GM23248 (cell line): ENCODE measurements at regions not wholly inside any gene's neighbourhood (a gene's known extent, or its start where the extent isn't known, plus 50 kb on each side); places are given as distances from the start of the nearest gene placed in this dataset.

Source experiments
- DNase-seq: peaks from one replicate; pipeline ENCODE4 v3.0.0-alpha.2; 2015
- H2AFZ ChIP-seq: fragments of 200-600 bp; sonication (generic); 2 replicates; pipeline ENCODE4 v1.6.1; 2016; ENCODE audit warnings: antibody characterized with exemption
- H3F3A ChIP-seq: fragments of 200-600 bp; sonication (generic); 2 replicates; pipeline ENCODE4 v1.6.1; 2016; ENCODE audit warnings: mild to moderate bottlenecking, antibody characterized with exemption, mixed run types; ENCODE audit not compliant: insufficient read depth
- H3K27ac ChIP-seq: fragments of 200-600 bp; sonication (generic); 2 replicates; pipeline ENCODE4 v1.5.1; 2016; ENCODE audit warnings: mild to moderate bottlenecking
- H3K27me3 ChIP-seq: fragments of 200-600 bp; sonication (generic); replicated peaks from 2 replicates; pipeline ENCODE4 v1.6.1; 2016; ENCODE audit warnings: mild to moderate bottlenecking; ENCODE audit not compliant: insufficient read depth
- H3K36me3 ChIP-seq: fragments of 200-600 bp; sonication (generic); 2 replicates; pipeline ENCODE4 v1.6.1; 2016; ENCODE audit warnings: low read depth, mild to moderate bottlenecking
- H3K4me1 ChIP-seq: fragments of 200-600 bp; sonication (generic); 2 replicates; pipeline ENCODE4 v1.6.1; 2016; ENCODE audit warnings: mild to moderate bottlenecking; ENCODE audit not compliant: insufficient read depth
- H3K4me2 ChIP-seq: fragments of 200-600 bp; sonication (generic); one replicate; pipeline ENCODE4 v1.6.1; 2016; ENCODE audit warnings: mild to moderate bottlenecking; ENCODE audit not compliant: unreplicated experiment
- H3K4me3 ChIP-seq: fragments of 200-600 bp; sonication (generic); 2 replicates; pipeline ENCODE4 v1.5.1; 2016; ENCODE audit warnings: mild to moderate bottlenecking
- H3K79me2 ChIP-seq: fragments of 200-600 bp; sonication (generic); 2 replicates; pipeline ENCODE4 v1.6.1; 2016; ENCODE audit warnings: mild to moderate bottlenecking; ENCODE audit not compliant: insufficient read depth
- H3K9ac ChIP-seq: fragments of 200-600 bp; sonication (generic); 2 replicates; pipeline ENCODE4 v1.6.1; 2016; ENCODE audit warnings: mild to moderate bottlenecking
- H3K9me2 ChIP-seq: fragments of 200-600 bp; sonication (generic); 2 replicates; pipeline ENCODE4 v1.6.1; 2016; ENCODE audit warnings: mixed run types, mild to moderate bottlenecking, moderate library complexity; ENCODE audit not compliant: insufficient read depth
- H3K9me3 ChIP-seq: fragments of 200-600 bp; sonication (generic); one replicate; pipeline ENCODE4 v1.6.1; 2017; ENCODE audit warnings: low read depth
- H4K20me1 ChIP-seq: fragments of 200-600 bp; sonication (generic); 2 replicates; pipeline ENCODE4 v1.6.0; 2016; ENCODE audit not compliant: insufficient read depth
- EZH2 ChIP-seq: fragments of 200-600 bp; sonication (generic); IDR thresholded peaks from 2 replicates; pipeline ENCODE4 v1.6.1; 2018; ENCODE audit warnings: antibody characterized with exemption, mild to moderate bottlenecking; ENCODE audit not compliant: insufficient read depth, poor library complexity, severe bottlenecking
- EZH2phosphoT487 ChIP-seq: fragments of 200-600 bp; sonication (generic); IDR thresholded peaks from 2 replicates; pipeline ENCODE4 v1.6.1; 2018; ENCODE audit warnings: antibody characterized with exemption, moderate library complexity, mild to moderate bottlenecking, low read depth; ENCODE audit not compliant: insufficient read depth
- WGBS, 2 experiments: methylation state at CpG; one replicate each; pipeline ENCODE4 v1.1.6; 2015 to 2017; ENCODE audit warnings: low lambda C conversion rate in 2 of 2, low coverage in 1 of 2; ENCODE audit errors: missing lambda C conversion rate in 2 of 2; 5-methylcytosine and 5-hydroxymethylcytosine counted together
- in situ Hi-C: fragments of 300-500 bp; cut with MboI; formaldehyde crosslinking; loops from 2 replicates; pipeline ENCODE4 v1.15.0; 2020

DNA sequence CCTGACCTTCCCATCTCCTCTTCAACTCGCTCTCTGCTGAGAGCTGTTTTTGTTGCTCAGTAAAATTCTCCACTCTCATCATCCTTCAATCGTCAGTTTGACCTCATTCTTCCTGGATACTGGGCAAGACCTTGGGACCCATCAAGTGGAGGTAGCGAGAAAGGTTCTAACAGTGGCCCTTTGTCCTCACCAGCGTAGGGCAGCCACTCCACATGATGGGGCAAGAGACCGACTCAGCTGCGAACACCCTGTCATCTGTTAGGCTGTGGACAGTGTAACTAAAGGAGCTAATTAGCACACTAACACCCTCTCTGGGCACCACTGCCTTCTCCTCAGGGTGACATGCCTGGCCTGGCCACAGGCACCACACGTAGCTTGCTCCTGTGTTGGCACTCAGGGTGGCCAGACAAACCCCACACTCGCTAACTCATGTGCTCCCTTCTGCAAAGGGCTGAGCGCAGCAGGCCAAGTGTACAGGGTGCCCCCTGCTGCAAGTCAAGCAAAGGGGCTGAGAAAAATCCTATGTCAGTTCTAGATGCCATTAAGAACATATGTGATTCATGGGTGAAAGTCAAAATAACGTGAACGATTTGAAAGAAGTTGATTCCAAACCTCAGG is 1216.0 kb downstream of the SLITRK5 start:
- Histone ChIP-seq H3F3A (no peaks in the 10 kb centered on the region), H3K36me3 (no peaks in the 10 kb centered on the region), H3K4me2 (no peak overlapping the region), H3K27ac (no peak overlapping the region), H4K20me1 (no peaks in the 10 kb centered on the region), H3K4me3 (no peak overlapping the region), H3K9me3 (no peaks in the 10 kb centered on the region), H3K9ac (no peak overlapping the region), H3K79me2 (no peaks in the 10 kb centered on the region), H3K9me2 (no peaks in the 10 kb centered on the region), H3K27me3 (no peaks in the 10 kb centered on the region), H3K4me1 (no peaks in the 10 kb centered on the region), H2AFZ (no peak overlapping the region)
- no peak for DNase-seq
- no peak for TF ChIP-seq EZH2
- TF ChIP-seq EZH2phosphoT487: no peak
- 38 to 40% methylated on average over 11 of the region's 11 CpGs for WGBS, 2 experiments
- in situ Hi-C loops: no loop called here

DNA sequence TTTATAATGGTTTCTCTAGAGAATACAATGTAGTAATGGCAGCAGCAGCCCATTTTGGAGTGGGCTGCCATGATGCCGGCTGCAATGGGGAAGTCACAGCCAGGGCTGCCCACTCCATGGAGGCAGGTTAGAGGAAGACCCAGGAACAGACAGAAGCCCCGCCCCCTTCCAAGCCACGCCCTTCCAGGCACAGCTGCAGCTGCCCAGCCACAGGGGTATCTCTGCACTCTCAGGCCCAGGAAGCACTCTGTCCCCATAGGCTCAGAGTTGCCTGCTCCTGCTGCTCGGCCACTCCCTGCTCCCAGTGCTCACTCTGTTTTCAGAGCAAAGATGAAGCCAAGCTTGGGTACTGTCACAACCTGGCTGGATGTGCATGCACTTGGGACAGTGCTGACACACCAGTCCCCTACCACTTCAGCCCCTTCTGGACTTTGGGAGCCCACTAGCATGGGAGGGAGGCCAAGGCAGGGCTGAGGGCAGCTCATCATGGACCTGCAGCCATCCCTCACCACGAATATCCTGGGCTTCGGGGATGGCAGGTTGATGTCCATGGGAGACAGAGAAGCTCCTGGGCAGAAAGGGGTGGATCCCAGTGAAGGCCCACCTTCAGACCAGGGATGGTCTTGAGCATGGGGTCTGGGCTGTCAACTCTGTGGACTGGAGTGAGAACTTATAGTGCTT is 1224.2 kb downstream of the SLITRK5 start:
- Histone ChIP-seq H3K9me3 (no peaks in the 10 kb centered on the region), H3K27ac (no peak overlapping the region), H3F3A (no peaks in the 10 kb centered on the region), H3K4me2 (no peak overlapping the region), H3K9me2 (no peaks in the 10 kb centered on the region), H2AFZ (no peak overlapping the region), H3K4me3 (no peak overlapping the region), H3K36me3 (no peaks in the 10 kb centered on the region), H3K4me1 (no peaks in the 10 kb centered on the region), H4K20me1 (no peaks in the 10 kb centered on the region), H3K79me2 (no peaks in the 10 kb centered on the region), H3K27me3 (no peaks in the 10 kb centered on the region), H3K9ac (no peak overlapping the region)
- no peak for DNase-seq
- TF ChIP-seq EZH2phosphoT487 (no peak), EZH2 (no peak)
- WGBS, 2 experiments: 33 to 40% methylated on average over 6 of the region's 6 CpGs
- in situ Hi-C loops: no loop called here

DNA sequence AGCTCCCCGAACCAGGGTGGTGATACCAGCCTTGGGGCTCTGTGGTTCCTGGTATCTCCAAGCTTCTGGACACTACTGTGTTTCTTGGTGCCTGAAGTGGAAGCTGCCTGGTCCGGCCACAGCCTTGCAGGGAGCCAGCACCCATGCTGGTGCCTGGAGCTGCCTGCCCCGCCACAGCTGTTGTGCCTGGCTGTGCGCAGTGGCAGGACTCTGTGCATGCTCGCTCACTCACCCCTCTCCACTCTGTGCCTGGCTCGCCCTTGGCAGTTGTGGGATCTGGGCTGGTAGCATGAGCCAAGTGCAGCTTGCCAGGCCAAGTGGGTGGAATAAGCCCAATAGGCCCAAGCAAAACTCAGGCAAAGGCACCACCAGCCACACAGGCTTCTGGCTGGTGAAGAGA is 1225.3 kb downstream of the SLITRK5 start:
- Histone ChIP-seq H4K20me1 (no peaks in the 10 kb centered on the region), H3K27ac (no peak overlapping the region), H3K4me2 (no peak overlapping the region), H3K9me3 (no peaks in the 10 kb centered on the region), H3K9ac (no peak overlapping the region), H3K4me3 (no peak overlapping the region), H3K27me3 (no peaks in the 10 kb centered on the region), H3K4me1 (no peaks in the 10 kb centered on the region), H2AFZ (no peak overlapping the region), H3K9me2 (no peaks in the 10 kb centered on the region; the same call in 1 of the 2 replicates), H3F3A (no peaks in the 10 kb centered on the region), H3K36me3 (no peaks in the 10 kb centered on the region; the same call in 1 of the 2 replicates), H3K79me2 (no peaks in the 10 kb centered on the region)
- 10 to 22% methylated on average over 6 of the region's 6 CpGs for WGBS, 2 experiments
- DNase-seq: no peak
- in situ Hi-C loops: no loop called here
- TF ChIP-seq EZH2phosphoT487 (no peak), EZH2 (no peak)

DNA sequence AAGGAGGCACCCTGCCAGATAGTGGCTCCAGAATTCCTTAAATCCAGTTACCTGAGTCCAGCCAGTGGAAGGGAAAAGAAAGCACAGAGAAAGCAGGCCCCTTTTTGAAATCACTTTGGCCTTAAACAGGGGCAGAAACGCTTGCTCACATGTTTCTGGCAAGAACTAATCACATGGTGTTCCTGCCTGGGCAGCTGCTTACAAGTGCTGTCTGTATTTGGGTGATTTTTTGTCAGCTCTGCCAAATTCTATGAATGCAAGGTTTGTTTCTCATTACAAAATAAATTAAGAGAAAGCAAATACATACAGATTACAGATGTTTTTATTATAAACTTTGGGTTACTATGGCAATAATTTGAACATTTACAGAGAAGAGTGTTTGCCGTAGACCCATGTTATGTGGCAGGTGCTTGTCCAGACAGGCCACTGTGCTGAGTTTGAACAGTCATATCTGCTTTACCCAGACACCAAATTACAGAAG is 1237.8 kb downstream of the SLITRK5 start:
- H3K4me2 ChIP-seq: no peak overlapping the region
- H3K36me3 ChIP-seq: no peaks in the 10 kb centered on the region
- H3K9ac ChIP-seq: no peak overlapping the region
- no peaks in the 10 kb centered on the region for H3K4me1 ChIP-seq
- H3K9me2 ChIP-seq: no peaks in the 10 kb centered on the region
- H3K79me2 ChIP-seq: no peaks in the 10 kb centered on the region
- H3K27ac ChIP-seq: no peak overlapping the region
- no peak overlapping the region for H2AFZ ChIP-seq
- WGBS, 2 experiments: 0 to 2% methylated on average over 2 of the region's 2 CpGs
- no peaks in the 10 kb centered on the region for H3F3A ChIP-seq
- H3K9me3 ChIP-seq: no peaks in the 10 kb centered on the region
- no peak overlapping the region for H3K4me3 ChIP-seq
- no peaks in the 10 kb centered on the region for H3K27me3 ChIP-seq
- TF ChIP-seq EZH2phosphoT487: no peak
- TF ChIP-seq EZH2: no peak
- in situ Hi-C loops: no loop called here
- DNase-seq: no peak
- no peaks in the 10 kb centered on the region for H4K20me1 ChIP-seq
